Upper lobe of right lung (tissue), 1 donor: ENCODE measurements at regions not wholly inside any gene's neighbourhood (a gene's known extent, or its start where the extent isn't known, plus 50 kb on each side); places are given as distances from the start of the nearest gene placed in this dataset.

Experiments
- ATAC-seq: fragments of 200-7000 bp; cut with Tn5 transposase; one replicate; pipeline ENCODE4 v1.9.1; 2020; ENCODE audit warnings: mild to moderate bottlenecking, moderate library complexity
- DNase-seq: peaks from one replicate; pipeline ENCODE4 v3.0.0-alpha.2; 2020
- H3K27ac ChIP-seq: fragments of 200-600 bp; one replicate; pipeline ENCODE4 v1.8.0; 2022
- H3K27me3 ChIP-seq: fragments of 200-600 bp; one replicate; pipeline ENCODE4 v1.8.0; 2022; ENCODE audit warnings: mild to moderate bottlenecking
- H3K36me3 ChIP-seq: fragments of 200-600 bp; one replicate; pipeline ENCODE4 v1.8.0; 2022
- H3K4me1 ChIP-seq: fragments of 200-600 bp; one replicate; pipeline ENCODE4 v1.8.0; 2022
- H3K4me3 ChIP-seq: fragments of 200-600 bp; one replicate; pipeline ENCODE4 v1.8.0; 2022; ENCODE audit warnings: mild to moderate bottlenecking
- H3K9me3 ChIP-seq: fragments of 200-600 bp; one replicate; pipeline ENCODE4 v1.8.0; 2022
- intact Hi-C: fragments of 100-400 bp; cut with DNase I; formaldehyde crosslinking; loops from one replicate; pipeline ENCODE4 v1.11.0; 2022
- TF ChIP-seq, protein P1 (sequence below): fragments of 200-600 bp; IDR thresholded peaks from one replicate; pipeline ENCODE4 v1.8.0; 2022; ENCODE audit warnings: antibody characterized with exemption
- donor health status: DM: no; HTN: yes; CAD: no; lungs with severe emphysema.

DNA sequence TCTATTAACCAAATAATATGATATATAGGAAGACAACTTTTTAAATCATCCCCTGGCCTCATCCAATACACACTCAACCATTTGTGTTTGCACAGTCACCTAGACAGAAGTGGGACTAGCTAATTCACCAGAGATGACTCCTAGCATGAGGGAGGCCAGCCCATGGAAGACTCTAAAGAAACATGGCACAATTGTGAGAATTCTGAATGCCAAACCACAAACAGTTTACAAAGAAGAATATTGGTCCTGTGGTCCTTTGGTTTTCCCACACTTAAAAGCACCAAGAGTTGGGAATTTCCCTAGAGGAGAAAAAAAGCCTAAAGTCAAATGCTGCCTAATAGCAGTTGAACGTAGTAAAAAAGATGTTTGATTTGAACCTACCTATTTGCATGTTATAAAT is 609.9 kb downstream of the ACTL7B start:
- H3K27me3 ChIP-seq, result no peaks in the 10 kb centered on the region
- H3K36me3 ChIP-seq, result no peaks in the 10 kb centered on the region
- ATAC-seq, result no peak
- H3K9me3 ChIP-seq, result no peaks in the 10 kb centered on the region
- intact Hi-C loops, result no loop called here
- H3K27ac ChIP-seq, result no peak overlapping the region
- TF ChIP-seq, protein P1, sequence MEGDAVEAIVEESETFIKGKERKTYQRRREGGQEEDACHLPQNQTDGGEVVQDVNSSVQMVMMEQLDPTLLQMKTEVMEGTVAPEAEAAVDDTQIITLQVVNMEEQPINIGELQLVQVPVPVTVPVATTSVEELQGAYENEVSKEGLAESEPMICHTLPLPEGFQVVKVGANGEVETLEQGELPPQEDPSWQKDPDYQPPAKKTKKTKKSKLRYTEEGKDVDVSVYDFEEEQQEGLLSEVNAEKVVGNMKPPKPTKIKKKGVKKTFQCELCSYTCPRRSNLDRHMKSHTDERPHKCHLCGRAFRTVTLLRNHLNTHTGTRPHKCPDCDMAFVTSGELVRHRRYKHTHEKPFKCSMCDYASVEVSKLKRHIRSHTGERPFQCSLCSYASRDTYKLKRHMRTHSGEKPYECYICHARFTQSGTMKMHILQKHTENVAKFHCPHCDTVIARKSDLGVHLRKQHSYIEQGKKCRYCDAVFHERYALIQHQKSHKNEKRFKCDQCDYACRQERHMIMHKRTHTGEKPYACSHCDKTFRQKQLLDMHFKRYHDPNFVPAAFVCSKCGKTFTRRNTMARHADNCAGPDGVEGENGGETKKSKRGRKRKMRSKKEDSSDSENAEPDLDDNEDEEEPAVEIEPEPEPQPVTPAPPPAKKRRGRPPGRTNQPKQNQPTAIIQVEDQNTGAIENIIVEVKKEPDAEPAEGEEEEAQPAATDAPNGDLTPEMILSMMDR, result no peak
- no peaks in the 10 kb centered on the region for H3K4me1 ChIP-seq
- H3K4me3 ChIP-seq, result no peak overlapping the region
- no peak for DNase-seq

DNA sequence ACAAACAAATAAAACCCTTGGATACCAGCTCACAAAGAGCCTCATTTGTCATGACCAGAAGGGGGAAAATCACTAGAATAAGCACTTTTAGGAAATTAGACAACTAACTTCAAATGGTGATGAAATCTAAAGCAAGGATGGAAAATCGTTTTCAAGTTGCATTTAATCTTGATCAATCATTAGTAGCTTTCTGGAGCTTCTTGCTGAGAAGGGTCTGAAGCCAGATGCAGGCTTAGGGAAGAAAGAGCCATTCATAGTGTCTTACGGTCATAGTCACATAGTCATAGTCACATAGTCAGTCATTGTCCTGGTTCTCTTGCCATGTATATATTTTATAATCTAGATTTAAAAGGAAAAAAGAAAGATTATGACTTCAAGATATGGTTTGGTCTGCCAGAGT is 610.5 kb downstream of the ACTL7B start:
- TF ChIP-seq, protein P1, result no peak
- Histone ChIP-seq H3K27ac (no peak overlapping the region), H3K9me3 (no peaks in the 10 kb centered on the region), H3K4me1 (no peaks in the 10 kb centered on the region), H3K36me3 (no peaks in the 10 kb centered on the region), H3K27me3 (no peaks in the 10 kb centered on the region), H3K4me3 (no peak overlapping the region)
- DNase-seq (no peak), ATAC-seq (no peak)
- intact Hi-C loops, result no loop called here

DNA sequence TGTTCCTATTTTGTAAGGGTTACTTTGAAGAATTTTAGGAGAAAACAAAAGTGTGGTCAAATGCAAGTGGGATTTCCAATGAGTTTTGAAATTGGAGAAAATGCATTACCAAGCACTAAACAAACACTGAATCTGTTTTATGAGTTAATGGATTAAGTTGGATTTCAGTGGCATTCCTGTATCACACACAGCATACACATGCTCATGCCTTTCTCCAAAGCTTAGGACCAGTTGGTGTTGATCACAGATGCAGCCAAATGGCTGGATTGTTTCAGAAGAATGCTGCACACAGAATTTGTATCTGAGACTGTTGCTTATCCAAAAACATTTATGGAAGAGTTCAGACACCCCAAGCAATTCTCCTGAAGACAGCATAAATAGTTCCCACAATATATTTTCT is 611.1 kb downstream of the ACTL7B start:
- intact Hi-C loops, result no loop called here
- no peak for ATAC-seq
- TF ChIP-seq, protein P1, result no peak
- Histone ChIP-seq H3K9me3 (no peaks in the 10 kb centered on the region), H3K36me3 (no peaks in the 10 kb centered on the region), H3K27me3 (no peaks in the 10 kb centered on the region), H3K27ac (no peak overlapping the region), H3K4me3 (no peak overlapping the region), H3K4me1 (no peaks in the 10 kb centered on the region)
- no peak for DNase-seq

DNA sequence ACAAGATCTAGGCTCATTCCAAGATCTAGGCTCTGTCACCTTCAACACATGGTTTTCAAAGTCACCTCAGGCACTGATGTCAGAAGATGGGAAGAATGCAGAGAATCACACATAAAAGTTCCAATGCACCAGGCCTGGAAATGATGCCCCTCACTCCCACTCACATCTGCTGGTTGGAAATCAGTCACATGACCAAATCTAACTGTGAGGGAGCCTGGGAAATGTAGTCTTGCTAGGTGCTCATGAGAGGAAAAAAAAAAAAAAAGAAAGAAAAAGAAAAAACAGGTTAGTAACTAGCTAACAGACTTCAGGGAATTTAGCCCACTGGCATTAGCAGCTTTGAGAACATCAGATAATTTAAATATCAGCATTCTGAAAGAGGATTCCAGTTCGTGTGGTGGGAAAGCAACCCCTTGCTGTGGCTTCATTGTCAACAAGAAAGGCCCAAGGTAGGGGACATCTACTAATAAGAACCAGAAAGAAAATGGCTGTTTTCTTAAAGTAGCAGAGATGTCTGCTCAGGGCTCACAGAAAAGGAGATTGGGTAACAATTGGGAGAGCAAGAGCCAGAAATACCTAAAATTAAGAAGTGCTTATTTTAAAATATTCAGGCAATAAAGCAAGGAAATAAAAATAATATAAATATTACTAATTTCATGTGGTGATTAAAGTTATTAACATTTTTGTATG is 614.3 kb downstream of the ACTL7B start:
- Histone ChIP-seq H3K4me3 (no peak overlapping the region), H3K4me1 (no peaks in the 10 kb centered on the region), H3K27me3 (no peaks in the 10 kb centered on the region), H3K9me3 (no peaks in the 10 kb centered on the region), H3K36me3 (no peaks in the 10 kb centered on the region), H3K27ac (no peak overlapping the region)
- DNase-seq, result no peak
- TF ChIP-seq, protein P1, result no peak
- intact Hi-C loops, result no loop called here
- ATAC-seq, result no peak

DNA sequence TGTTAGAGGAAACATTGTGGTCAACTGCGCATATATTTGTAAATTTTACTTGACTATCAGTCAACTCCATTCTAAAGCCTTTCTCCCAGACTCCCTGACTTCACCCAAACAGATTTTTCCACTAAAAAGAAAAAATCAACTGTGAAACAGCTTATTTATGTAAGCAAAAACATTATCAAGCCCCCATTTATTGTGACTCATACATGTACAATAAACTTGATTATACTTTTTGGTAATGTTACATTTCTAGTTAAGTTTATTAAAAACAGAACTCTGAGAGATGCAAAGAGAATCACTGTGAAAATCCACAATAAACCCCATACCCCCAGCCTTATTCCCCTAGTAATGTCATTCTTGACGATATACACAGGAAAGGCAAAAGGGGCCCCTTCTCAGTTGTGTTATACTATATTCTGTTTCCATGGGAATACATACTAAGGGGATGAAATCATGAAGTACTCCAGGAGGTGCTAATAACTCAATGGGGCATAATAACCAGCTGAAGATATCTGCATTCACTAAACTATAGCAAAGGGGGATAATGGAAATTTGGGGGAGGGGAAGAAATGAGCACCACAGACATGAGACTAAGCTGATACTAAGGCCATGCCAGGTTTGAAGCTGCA is 616.0 kb downstream of the ACTL7B start:
- Histone ChIP-seq H3K4me1 (no peaks in the 10 kb centered on the region), H3K27me3 (no peaks in the 10 kb centered on the region), H3K4me3 (no peak overlapping the region), H3K36me3 (no peaks in the 10 kb centered on the region), H3K9me3 (no peaks in the 10 kb centered on the region), H3K27ac (no peak overlapping the region)
- DNase-seq, result no peak
- intact Hi-C loops, result no loop called here
- no peak for ATAC-seq
- TF ChIP-seq, protein P1, result no peak
